ENCODE measurements at regions not wholly inside any gene's neighbourhood (a gene's known extent, or its start where the extent isn't known, plus 50 kb on each side); places are given as distances from the start of the nearest gene placed in this dataset.

- TF ChIP-seq, protein P1, sequence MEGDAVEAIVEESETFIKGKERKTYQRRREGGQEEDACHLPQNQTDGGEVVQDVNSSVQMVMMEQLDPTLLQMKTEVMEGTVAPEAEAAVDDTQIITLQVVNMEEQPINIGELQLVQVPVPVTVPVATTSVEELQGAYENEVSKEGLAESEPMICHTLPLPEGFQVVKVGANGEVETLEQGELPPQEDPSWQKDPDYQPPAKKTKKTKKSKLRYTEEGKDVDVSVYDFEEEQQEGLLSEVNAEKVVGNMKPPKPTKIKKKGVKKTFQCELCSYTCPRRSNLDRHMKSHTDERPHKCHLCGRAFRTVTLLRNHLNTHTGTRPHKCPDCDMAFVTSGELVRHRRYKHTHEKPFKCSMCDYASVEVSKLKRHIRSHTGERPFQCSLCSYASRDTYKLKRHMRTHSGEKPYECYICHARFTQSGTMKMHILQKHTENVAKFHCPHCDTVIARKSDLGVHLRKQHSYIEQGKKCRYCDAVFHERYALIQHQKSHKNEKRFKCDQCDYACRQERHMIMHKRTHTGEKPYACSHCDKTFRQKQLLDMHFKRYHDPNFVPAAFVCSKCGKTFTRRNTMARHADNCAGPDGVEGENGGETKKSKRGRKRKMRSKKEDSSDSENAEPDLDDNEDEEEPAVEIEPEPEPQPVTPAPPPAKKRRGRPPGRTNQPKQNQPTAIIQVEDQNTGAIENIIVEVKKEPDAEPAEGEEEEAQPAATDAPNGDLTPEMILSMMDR (IDR thresholded peaks at IDR 0.05; ENCODE audit: control extremely low read depth, extremely low read depth): no peak
- Histone ChIP-seq H3K9me3 (ENCODE audit: control insufficient read depth in 4 of 4, insufficient read depth in 3 of 4, low read length in 3 of 4) (peaks cover 0 to 2% (median 0%) of the 10 kb centered on the region in 4 donors), H3K36me3 (ENCODE audit: control insufficient read depth in 4 of 4, insufficient read depth in 4 of 4, low read length in 4 of 4) (no peaks in the 10 kb centered on the region), H3K27ac (ENCODE audit: low read depth in 1 of 2, low read length in 1 of 2) (no peak overlapping the region), H3K27me3 (ENCODE audit: control insufficient read depth in 3 of 3, insufficient read depth in 3 of 3, low read length in 2 of 3) (peaks cover 5 to 79% (median 66%) of the 10 kb centered on the region in 3 donors), H3K9ac (ENCODE audit: insufficient read depth in 1 of 2, low read length in 2 of 2) (no peak overlapping the region), H3K4me1 (ENCODE audit: control insufficient read depth in 5 of 5, insufficient read depth in 5 of 5, low read length in 5 of 5) (no peaks in the 10 kb centered on the region), H3K4me3 (no peak overlapping the region)
- DNase-seq (no peak), ATAC-seq (ENCODE audit: insufficient read depth, low FRiP score) (no peak)
- WGBS, 2 donors: 58 to 64% methylated on average over 11 of the region's 11 CpGs
These were observed 215.7 kb downstream of the TEX29 start for GRCh38 chr13:111536075-111536642.

DNA sequence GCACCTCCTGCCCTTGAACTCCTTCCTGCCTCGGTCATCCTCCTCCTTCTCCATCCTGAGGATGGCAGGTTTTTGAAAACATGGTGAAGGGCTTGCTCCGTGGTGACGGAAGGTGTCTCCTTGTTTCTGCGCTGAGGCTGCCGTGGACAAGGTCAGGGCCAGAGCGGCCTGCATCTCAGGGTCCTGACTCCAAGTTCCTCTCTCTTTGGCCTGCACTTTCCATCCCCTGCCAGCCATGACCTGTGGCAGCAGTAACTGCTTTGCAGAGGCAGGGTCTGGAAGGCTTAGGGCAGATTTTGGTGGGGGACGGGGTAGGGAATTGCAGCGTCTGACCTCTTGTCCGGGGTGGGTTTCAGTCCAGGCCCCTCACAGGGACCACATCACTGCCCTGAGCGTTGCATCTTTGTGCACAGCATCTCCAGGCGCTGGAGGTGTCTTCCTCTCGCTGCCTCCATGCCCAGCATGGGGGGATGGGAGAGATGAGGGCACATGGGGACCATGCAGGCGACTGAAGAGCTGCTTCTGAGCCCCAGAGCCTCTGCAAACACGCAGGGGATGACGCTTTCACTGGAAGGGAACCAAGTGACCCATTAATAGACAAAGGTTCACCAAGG is 216.8 kb downstream of the TEX29 start:
- Histone ChIP-seq H3K9ac (ENCODE audit: insufficient read depth in 1 of 2, low read length in 2 of 2) (no peak overlapping the region), H3K36me3 (ENCODE audit: control insufficient read depth in 4 of 4, insufficient read depth in 4 of 4, low read length in 4 of 4) (no peaks in the 10 kb centered on the region), H3K4me1 (ENCODE audit: control insufficient read depth in 5 of 5, insufficient read depth in 5 of 5, low read length in 5 of 5) (no peaks in the 10 kb centered on the region), H3K27me3 (ENCODE audit: control insufficient read depth in 3 of 3, insufficient read depth in 3 of 3, low read length in 2 of 3) (peaks cover 5 to 69% (median 58%) of the 10 kb centered on the region in 3 donors), H3K9me3 (ENCODE audit: control insufficient read depth in 4 of 4, insufficient read depth in 3 of 4, low read length in 3 of 4) (peaks cover 0 to 2% (median 0%) of the 10 kb centered on the region in 4 donors), H3K4me3 (no peak overlapping the region), H3K27ac (ENCODE audit: low read depth in 1 of 2, low read length in 1 of 2) (no peak overlapping the region)
- DNase-seq: no peak
- ATAC-seq (ENCODE audit: insufficient read depth, low FRiP score): no peak
- TF ChIP-seq, protein P1 (IDR thresholded peaks at IDR 0.05; ENCODE audit: control extremely low read depth, extremely low read depth): no peak
- WGBS, 2 donors: 81 to 85% methylated on average over 15 of the region's 15 CpGs

- ATAC-seq (ENCODE audit: insufficient read depth, low FRiP score): no peak
- TF ChIP-seq, protein P1 (IDR thresholded peaks at IDR 0.05; ENCODE audit: control extremely low read depth, extremely low read depth): no peak
- H3K27me3 ChIP-seq (ENCODE audit: control insufficient read depth in 3 of 3, insufficient read depth in 3 of 3, low read length in 2 of 3): peaks cover 5 to 64% (median 51%) of the 10 kb centered on the region in 3 donors
These were observed 217.5 kb downstream of the TEX29 start for GRCh38 chr13:111537843-111538499.

More at GRCh38 chr13:111537843-111538499, 217.5 kb downstream of the TEX29 start:
- no peaks in the 10 kb centered on the region for H3K4me1 ChIP-seq (ENCODE audit: control insufficient read depth in 5 of 5, insufficient read depth in 5 of 5, low read length in 5 of 5)
- peaks cover 0 to 3% (median 0%) of the 10 kb centered on the region in 4 donors for H3K9me3 ChIP-seq (ENCODE audit: control insufficient read depth in 4 of 4, insufficient read depth in 3 of 4, low read length in 3 of 4)
- WGBS, 2 donors: 76 to 83% methylated on average over 15 of the region's 15 CpGs
- H3K9ac ChIP-seq (ENCODE audit: insufficient read depth in 1 of 2, low read length in 2 of 2): no peak overlapping the region
- no peak overlapping the region for H3K27ac ChIP-seq (ENCODE audit: low read depth in 1 of 2, low read length in 1 of 2)
- DNase-seq: no peak
- no peak overlapping the region for H3K4me3 ChIP-seq
- H3K36me3 ChIP-seq (ENCODE audit: control insufficient read depth in 4 of 4, insufficient read depth in 4 of 4, low read length in 4 of 4): no peaks in the 10 kb centered on the region
